GM23338 (cell line): ENCODE measurements at regions not wholly inside any gene's neighbourhood (a gene's known extent, or its start where the extent isn't known, plus 50 kb on each side); places are given as distances from the start of the nearest gene placed in this dataset.

ENCODE experiments used
- ATAC-seq: fragments of 200-7000 bp; cut with Tn5 transposase; 3 replicates; pipeline ENCODE4 v1.9.1; 2020
- DNase-seq: peaks from one replicate; pipeline ENCODE4 v3.0.0-alpha.2; 2015; ENCODE audit warnings: low spot score
- H2AFZ ChIP-seq: fragments of 200-600 bp; sonication (generic); 2 replicates; pipeline ENCODE4 v1.8.0; 2016; ENCODE audit warnings: antibody characterized with exemption, mild to moderate bottlenecking, moderate library complexity
- H3F3A ChIP-seq: fragments of 200-600 bp; sonication (generic); replicated peaks from 2 replicates; pipeline ENCODE4 v1.8.0; 2017; ENCODE audit warnings: antibody characterized with exemption, mixed run types, low read depth
- H3K27ac ChIP-seq: fragments of 200-600 bp; sonication (generic); 2 replicates; pipeline ENCODE4 v1.6.1; 2016; ENCODE audit warnings: low read depth
- H3K27me3 ChIP-seq: fragments of 200-600 bp; sonication (generic); 2 replicates; pipeline ENCODE4 v1.8.0; 2016; ENCODE audit warnings: mild to moderate bottlenecking, mixed run types, moderate library complexity; ENCODE audit not compliant: insufficient read depth
- H3K36me3 ChIP-seq: fragments of 200-600 bp; sonication (generic); 2 replicates; pipeline ENCODE4 v1.8.0; 2016; ENCODE audit warnings: mild to moderate bottlenecking; ENCODE audit not compliant: insufficient read depth
- H3K4me1 ChIP-seq: fragments of 200-600 bp; sonication (generic); 2 replicates; pipeline ENCODE4 v1.8.0; 2016; ENCODE audit warnings: mild to moderate bottlenecking, moderate library complexity; ENCODE audit not compliant: insufficient read depth
- H3K4me2 ChIP-seq: fragments of 200-600 bp; sonication (generic); 2 replicates; pipeline ENCODE4 v1.7.1; 2017; ENCODE audit warnings: mixed run types
- H3K4me3 ChIP-seq: fragments of 200-600 bp; sonication (generic); 2 replicates; pipeline ENCODE4 v1.6.1; 2016; ENCODE audit warnings: mixed run types
- H3K79me2 ChIP-seq: fragments of 200-600 bp; sonication (generic); replicated peaks from 2 replicates; pipeline ENCODE4 v1.8.0; 2017; ENCODE audit warnings: mild to moderate bottlenecking; ENCODE audit not compliant: insufficient read depth
- H3K9me2 ChIP-seq: fragments of 200-600 bp; sonication (generic); 2 replicates; pipeline ENCODE4 v1.8.0; 2017; ENCODE audit not compliant: insufficient read depth
- H4K20me1 ChIP-seq: fragments of 200-600 bp; sonication (generic); replicated peaks from 2 replicates; pipeline ENCODE4 v1.8.0; 2017; ENCODE audit warnings: mild to moderate bottlenecking; ENCODE audit not compliant: insufficient read depth
- H3K27ac Mint-ChIP-seq: 2 replicates; pipeline ENCODE4 v1.8.0; 2020; ENCODE audit warnings: inconsistent platforms, mild to moderate bottlenecking, moderate library complexity, mixed read lengths
- H3K27me3 Mint-ChIP-seq: 3 replicates; pipeline ENCODE4 v1.8.0; 2022; ENCODE audit warnings: low read depth, mild to moderate bottlenecking, moderate library complexity, mixed read lengths, inconsistent platforms; ENCODE audit not compliant: insufficient read depth, poor library complexity
- H3K36me3 Mint-ChIP-seq: 3 replicates; pipeline ENCODE4 v1.8.0; 2021; ENCODE audit warnings: low read depth, mild to moderate bottlenecking, inconsistent platforms, moderate library complexity, mixed read lengths
- H3K4me1 Mint-ChIP-seq: 3 replicates; pipeline ENCODE4 v1.8.0; 2020; ENCODE audit warnings: mild to moderate bottlenecking, inconsistent platforms, mixed read lengths
- H3K4me3 Mint-ChIP-seq: 3 replicates; pipeline ENCODE4 v1.8.0; 2021; ENCODE audit warnings: moderate library complexity, mild to moderate bottlenecking, inconsistent platforms, mixed read lengths
- H3K9me3 Mint-ChIP-seq: 3 replicates; pipeline ENCODE4 v1.8.0; 2020; ENCODE audit warnings: moderate library complexity, mild to moderate bottlenecking, inconsistent platforms, mixed read lengths
- CREB1 ChIP-seq: fragments of 250-450 bp; sonication (Bioruptor Pico); IDR thresholded peaks from 2 replicates; pipeline ENCODE4 v1.5.0; 2020; ENCODE audit warnings: low read depth, mild to moderate bottlenecking, moderate library complexity
- CTCF ChIP-seq, 2 experiments: fragments of 200-600 bp in 1 of 2; sonication (generic) in 1 of 2; conservative IDR thresholded peaks; 2 replicates each; pipeline versions ENCODE4 v1.5.1 to v1.6.1; 2016 to 2017; ENCODE audit warnings: antibody characterized with exemption in 2 of 2, low read depth in 2 of 2, mild to moderate bottlenecking in 2 of 2, moderate library complexity in 1 of 2
- ETS1 ChIP-seq: IDR thresholded peaks from 2 replicates; pipeline ENCODE4 v1.6.1; 2016; ENCODE audit warnings: antibody characterized with exemption
- EZH2 ChIP-seq: fragments of 200-600 bp; sonication (generic); IDR thresholded peaks from one replicate; pipeline ENCODE4 v1.8.0; 2017; ENCODE audit warnings: antibody characterized with exemption, mild to moderate bottlenecking, low read depth; ENCODE audit not compliant: unreplicated experiment
- EZH2phosphoT487 ChIP-seq: fragments of 200-600 bp; sonication (generic); IDR thresholded peaks from one replicate; pipeline ENCODE4 v1.8.1; 2018; ENCODE audit warnings: antibody characterized with exemption; ENCODE audit not compliant: unreplicated experiment
- JUNB ChIP-seq: IDR thresholded peaks from one replicate; pipeline ENCODE4 v1.6.1; 2016; ENCODE audit warnings: antibody characterized with exemption; ENCODE audit not compliant: unreplicated experiment
- NANOG ChIP-seq: IDR thresholded peaks from 2 replicates; pipeline ENCODE4 v1.6.1; 2016; ENCODE audit warnings: antibody characterized with exemption, borderline replicate concordance
- POLR2AphosphoS5 ChIP-seq: IDR thresholded peaks from 2 replicates; pipeline ENCODE4 v1.6.1; 2016; ENCODE audit warnings: antibody characterized with exemption, low read depth
- STAT1 ChIP-seq: IDR thresholded peaks from one replicate; pipeline ENCODE4 v1.6.1; 2016; ENCODE audit warnings: antibody characterized with exemption; ENCODE audit not compliant: unreplicated experiment
- ZNF114 ChIP-seq: fragments of 250-450 bp; sonication (Bioruptor Pico); IDR thresholded peaks from 2 replicates; pipeline ENCODE4 v1.5.0; 2020; ENCODE audit warnings: mild to moderate bottlenecking, moderate library complexity
- ZNF331 ChIP-seq: fragments of 250-450 bp; sonication (Bioruptor Pico); IDR thresholded peaks from 2 replicates; pipeline ENCODE4 v1.5.0; 2020; ENCODE audit warnings: low read depth, mild to moderate bottlenecking, moderate library complexity
- TF ChIP-seq, protein P1 (sequence below): fragments of 250-450 bp; sonication (Bioruptor Pico); IDR thresholded peaks from 2 replicates; pipeline ENCODE4 v1.5.0; 2020; ENCODE audit warnings: mild to moderate bottlenecking, moderate library complexity
- TF ChIP-seq, protein P2 (sequence below): IDR thresholded peaks from one replicate; pipeline ENCODE4 v1.6.1; 2018; ENCODE audit warnings: antibody characterized with exemption; ENCODE audit not compliant: unreplicated experiment

- Histone ChIP-seq H3K79me2 (no peaks in the 10 kb centered on the region), H3K27ac (no peak overlapping the region), H3K4me2 (0 out of 2 replicates have a peak overlapping the region, but pooled peaks have one; percentile 8), H2AFZ (peak overlapping the region; percentile 7; the same call in 1 of the 2 replicates), H3F3A (no peaks in the 10 kb centered on the region), H3K27me3 (no peaks in the 10 kb centered on the region), H3K36me3 (no peaks in the 10 kb centered on the region), H3K4me3 (no peak overlapping the region), H3K9me2 (no peaks in the 10 kb centered on the region), H3K4me1 (peaks cover 10% of the 10 kb centered on the region), H4K20me1 (no peaks in the 10 kb centered on the region)
- H3K4me3 Mint-ChIP-seq = no peak overlapping the region
- DNase-seq (no peak), ATAC-seq (peak; percentile 54)
- no peaks in the 10 kb centered on the region for H3K36me3 Mint-ChIP-seq
- TF ChIP-seq JUNB = no peak
- no peak for TF ChIP-seq CREB1 (CRISPR knock-in tag)
- no peak for TF ChIP-seq CTCF (conservative IDR thresholded peaks at IDR 0.05; ENCODE audit: low read depth in 2 of 2)
- TF ChIP-seq ZNF331 (CRISPR knock-in tag) = no peak
- TF ChIP-seq ETS1 = no peak
- TF ChIP-seq NANOG = no peak
- no peak for TF ChIP-seq STAT1
- TF ChIP-seq, protein P1, sequence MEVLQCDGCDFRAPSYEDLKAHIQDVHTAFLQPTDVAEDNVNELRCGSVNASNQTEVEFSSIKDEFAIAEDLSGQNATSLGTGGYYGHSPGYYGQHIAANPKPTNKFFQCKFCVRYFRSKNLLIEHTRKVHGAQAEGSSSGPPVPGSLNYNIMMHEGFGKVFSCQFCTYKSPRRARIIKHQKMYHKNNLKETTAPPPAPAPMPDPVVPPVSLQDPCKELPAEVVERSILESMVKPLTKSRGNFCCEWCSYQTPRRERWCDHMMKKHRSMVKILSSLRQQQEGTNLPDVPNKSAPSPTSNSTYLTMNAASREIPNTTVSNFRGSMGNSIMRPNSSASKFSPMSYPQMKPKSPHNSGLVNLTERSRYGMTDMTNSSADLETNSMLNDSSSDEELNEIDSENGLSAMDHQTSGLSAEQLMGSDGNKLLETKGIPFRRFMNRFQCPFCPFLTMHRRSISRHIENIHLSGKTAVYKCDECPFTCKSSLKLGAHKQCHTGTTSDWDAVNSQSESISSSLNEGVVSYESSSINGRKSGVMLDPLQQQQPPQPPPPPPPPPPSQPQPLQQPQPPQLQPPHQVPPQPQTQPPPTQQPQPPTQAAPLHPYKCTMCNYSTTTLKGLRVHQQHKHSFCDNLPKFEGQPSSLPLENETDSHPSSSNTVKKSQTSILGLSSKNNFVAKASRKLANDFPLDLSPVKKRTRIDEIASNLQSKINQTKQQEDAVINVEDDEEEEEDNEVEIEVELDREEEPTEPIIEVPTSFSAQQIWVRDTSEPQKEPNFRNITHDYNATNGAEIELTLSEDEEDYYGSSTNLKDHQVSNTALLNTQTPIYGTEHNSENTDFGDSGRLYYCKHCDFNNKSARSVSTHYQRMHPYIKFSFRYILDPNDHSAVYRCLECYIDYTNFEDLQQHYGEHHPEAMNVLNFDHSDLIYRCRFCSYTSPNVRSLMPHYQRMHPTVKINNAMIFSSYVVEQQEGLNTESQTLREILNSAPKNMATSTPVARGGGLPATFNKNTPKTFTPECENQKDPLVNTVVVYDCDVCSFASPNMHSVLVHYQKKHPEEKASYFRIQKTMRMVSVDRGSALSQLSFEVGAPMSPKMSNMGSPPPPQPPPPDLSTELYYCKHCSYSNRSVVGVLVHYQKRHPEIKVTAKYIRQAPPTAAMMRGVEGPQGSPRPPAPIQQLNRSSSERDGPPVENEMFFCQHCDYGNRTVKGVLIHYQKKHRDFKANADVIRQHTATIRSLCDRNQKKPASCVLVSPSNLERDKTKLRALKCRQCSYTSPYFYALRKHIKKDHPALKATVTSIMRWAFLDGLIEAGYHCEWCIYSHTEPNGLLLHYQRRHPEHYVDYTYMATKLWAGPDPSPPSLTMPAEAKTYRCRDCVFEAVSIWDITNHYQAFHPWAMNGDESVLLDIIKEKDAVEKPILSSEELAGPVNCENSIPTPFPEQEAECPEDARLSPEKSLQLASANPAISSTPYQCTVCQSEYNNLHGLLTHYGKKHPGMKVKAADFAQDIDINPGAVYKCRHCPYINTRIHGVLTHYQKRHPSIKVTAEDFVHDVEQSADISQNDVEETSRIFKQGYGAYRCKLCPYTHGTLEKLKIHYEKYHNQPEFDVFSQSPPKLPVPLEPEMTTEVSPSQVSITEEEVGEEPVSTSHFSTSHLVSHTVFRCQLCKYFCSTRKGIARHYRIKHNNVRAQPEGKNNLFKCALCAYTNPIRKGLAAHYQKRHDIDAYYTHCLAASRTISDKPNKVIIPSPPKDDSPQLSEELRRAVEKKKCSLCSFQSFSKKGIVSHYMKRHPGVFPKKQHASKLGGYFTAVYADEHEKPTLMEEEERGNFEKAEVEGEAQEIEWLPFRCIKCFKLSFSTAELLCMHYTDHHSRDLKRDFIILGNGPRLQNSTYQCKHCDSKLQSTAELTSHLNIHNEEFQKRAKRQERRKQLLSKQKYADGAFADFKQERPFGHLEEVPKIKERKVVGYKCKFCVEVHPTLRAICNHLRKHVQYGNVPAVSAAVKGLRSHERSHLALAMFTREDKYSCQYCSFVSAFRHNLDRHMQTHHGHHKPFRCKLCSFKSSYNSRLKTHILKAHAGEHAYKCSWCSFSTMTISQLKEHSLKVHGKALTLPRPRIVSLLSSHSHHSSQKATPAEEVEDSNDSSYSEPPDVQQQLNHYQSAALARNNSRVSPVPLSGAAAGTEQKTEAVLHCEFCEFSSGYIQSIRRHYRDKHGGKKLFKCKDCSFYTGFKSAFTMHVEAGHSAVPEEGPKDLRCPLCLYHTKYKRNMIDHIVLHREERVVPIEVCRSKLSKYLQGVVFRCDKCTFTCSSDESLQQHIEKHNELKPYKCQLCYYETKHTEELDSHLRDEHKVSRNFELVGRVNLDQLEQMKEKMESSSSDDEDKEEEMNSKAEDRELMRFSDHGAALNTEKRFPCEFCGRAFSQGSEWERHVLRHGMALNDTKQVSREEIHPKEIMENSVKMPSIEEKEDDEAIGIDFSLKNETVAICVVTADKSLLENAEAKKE (CRISPR knock-in tag) = no peak
- TF ChIP-seq, protein P2, sequence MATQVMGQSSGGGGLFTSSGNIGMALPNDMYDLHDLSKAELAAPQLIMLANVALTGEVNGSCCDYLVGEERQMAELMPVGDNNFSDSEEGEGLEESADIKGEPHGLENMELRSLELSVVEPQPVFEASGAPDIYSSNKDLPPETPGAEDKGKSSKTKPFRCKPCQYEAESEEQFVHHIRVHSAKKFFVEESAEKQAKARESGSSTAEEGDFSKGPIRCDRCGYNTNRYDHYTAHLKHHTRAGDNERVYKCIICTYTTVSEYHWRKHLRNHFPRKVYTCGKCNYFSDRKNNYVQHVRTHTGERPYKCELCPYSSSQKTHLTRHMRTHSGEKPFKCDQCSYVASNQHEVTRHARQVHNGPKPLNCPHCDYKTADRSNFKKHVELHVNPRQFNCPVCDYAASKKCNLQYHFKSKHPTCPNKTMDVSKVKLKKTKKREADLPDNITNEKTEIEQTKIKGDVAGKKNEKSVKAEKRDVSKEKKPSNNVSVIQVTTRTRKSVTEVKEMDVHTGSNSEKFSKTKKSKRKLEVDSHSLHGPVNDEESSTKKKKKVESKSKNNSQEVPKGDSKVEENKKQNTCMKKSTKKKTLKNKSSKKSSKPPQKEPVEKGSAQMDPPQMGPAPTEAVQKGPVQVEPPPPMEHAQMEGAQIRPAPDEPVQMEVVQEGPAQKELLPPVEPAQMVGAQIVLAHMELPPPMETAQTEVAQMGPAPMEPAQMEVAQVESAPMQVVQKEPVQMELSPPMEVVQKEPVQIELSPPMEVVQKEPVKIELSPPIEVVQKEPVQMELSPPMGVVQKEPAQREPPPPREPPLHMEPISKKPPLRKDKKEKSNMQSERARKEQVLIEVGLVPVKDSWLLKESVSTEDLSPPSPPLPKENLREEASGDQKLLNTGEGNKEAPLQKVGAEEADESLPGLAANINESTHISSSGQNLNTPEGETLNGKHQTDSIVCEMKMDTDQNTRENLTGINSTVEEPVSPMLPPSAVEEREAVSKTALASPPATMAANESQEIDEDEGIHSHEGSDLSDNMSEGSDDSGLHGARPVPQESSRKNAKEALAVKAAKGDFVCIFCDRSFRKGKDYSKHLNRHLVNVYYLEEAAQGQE = no peak
- no peak for TF ChIP-seq EZH2phosphoT487
- TF ChIP-seq ZNF114 (CRISPR knock-in tag) = no peak
- TF ChIP-seq POLR2AphosphoS5 = no peak
- TF ChIP-seq EZH2 = no peak
- peak overlapping the region; percentile 64; the same call in 1 of the 2 replicates for H3K27ac Mint-ChIP-seq
- peaks cover 9% of the 10 kb centered on the region; the same call in 2 of the 3 replicates for H3K4me1 Mint-ChIP-seq
- no peaks in the 10 kb centered on the region for H3K9me3 Mint-ChIP-seq
- no peaks in the 10 kb centered on the region for H3K27me3 Mint-ChIP-seq
These were observed 382.5 kb upstream of the ATP2B1 start for GRCh38 chr12:90090929-90091651.
